SK-N-SH treated with all-trans-retinoic acid at 6 μM for 48 hours (cell line): ENCODE measurements at regions not wholly inside any gene's neighbourhood (a gene's known extent, or its start where the extent isn't known, plus 50 kb on each side); places are given as distances from the start of the nearest gene placed in this dataset.

ENCODE experiments used
- ATAC-seq: fragments of 200-7000 bp; cut with Tn5 transposase; 3 replicates; pipeline ENCODE4 v1.9.1; 2020; ENCODE audit warnings: mild to moderate bottlenecking, moderate library complexity
- ARNTL ChIP-seq: fragments of 450-650 bp; formaldehyde crosslinking; IDR thresholded peaks from 2 replicates; pipeline ENCODE4 v1.5.0; 2020; ENCODE audit warnings: low read depth, mild to moderate bottlenecking, moderate library complexity, borderline replicate concordance
- CREB5 ChIP-seq: fragments of 250-450 bp; sonication (Bioruptor Pico); IDR thresholded peaks from 2 replicates; pipeline ENCODE4 v1.5.1; 2020; ENCODE audit warnings: low read depth, mild to moderate bottlenecking, moderate library complexity
- CSDC2 ChIP-seq: fragments of 250-450 bp; sonication (Bioruptor Pico); IDR thresholded peaks from 2 replicates; pipeline ENCODE4 v1.5.0; 2020; ENCODE audit warnings: mild to moderate bottlenecking, moderate library complexity
- ESRRG ChIP-seq: fragments of 250-450 bp; sonication (Bioruptor Pico); IDR thresholded peaks from 2 replicates; pipeline ENCODE4 v1.6.1; 2021; ENCODE audit warnings: mild to moderate bottlenecking
- GLIS3 ChIP-seq: fragments of 250-450 bp; sonication (Bioruptor Pico); IDR thresholded peaks from 2 replicates; pipeline ENCODE4 v1.5.0; 2020; ENCODE audit warnings: mild to moderate bottlenecking, moderate library complexity
- ISL1 ChIP-seq: fragments of 250-450 bp; sonication (Bioruptor Pico); IDR thresholded peaks from 2 replicates; pipeline ENCODE4 v2.1.2; 2022; ENCODE audit warnings: mild to moderate bottlenecking, moderate library complexity
- OSR1 ChIP-seq: fragments of 250-450 bp; sonication (Bioruptor Pico); IDR thresholded peaks from 2 replicates; pipeline ENCODE4 v1.8.0; 2022; ENCODE audit warnings: moderate library complexity, mild to moderate bottlenecking, inconsistent platforms
- PATZ1 ChIP-seq: fragments of 250-450 bp; sonication (Bioruptor Pico); IDR thresholded peaks from 2 replicates; pipeline ENCODE4 v1.8.0; 2020; ENCODE audit warnings: mild to moderate bottlenecking, moderate library complexity, borderline replicate concordance
- POU6F1 ChIP-seq: fragments of 250-450 bp; sonication (Bioruptor Pico); IDR thresholded peaks from 2 replicates; pipeline ENCODE4 v1.8.0; 2021; ENCODE audit warnings: low read depth, mild to moderate bottlenecking, moderate library complexity, borderline replicate concordance
- PPARA ChIP-seq: fragments of 250-450 bp; sonication (Bioruptor Pico); IDR thresholded peaks from 2 replicates; pipeline ENCODE4 v1.5.0; 2020; ENCODE audit warnings: mild to moderate bottlenecking, borderline replicate concordance
- RARB ChIP-seq: fragments of 250-450 bp; sonication (Bioruptor Pico); IDR thresholded peaks from 2 replicates; pipeline ENCODE4 v1.8.0; 2021; ENCODE audit warnings: mild to moderate bottlenecking, moderate library complexity
- SNAI2 ChIP-seq: fragments of 250-450 bp; sonication (Bioruptor Pico); IDR thresholded peaks from 2 replicates; pipeline ENCODE4 v1.5.0; 2020; ENCODE audit warnings: mild to moderate bottlenecking, moderate library complexity
- TCF4 ChIP-seq: fragments of 250-450 bp; sonication (Bioruptor Pico); IDR thresholded peaks from 2 replicates; pipeline ENCODE4 v1.8.0; 2021; ENCODE audit warnings: mild to moderate bottlenecking, moderate library complexity, borderline replicate concordance
- TOX ChIP-seq: fragments of 250-450 bp; sonication (Bioruptor Pico); IDR thresholded peaks from 2 replicates; pipeline ENCODE4 v1.8.0; 2021; ENCODE audit warnings: mild to moderate bottlenecking, moderate library complexity, borderline replicate concordance
- TSHZ2 ChIP-seq: fragments of 250-450 bp; sonication (Bioruptor Pico); IDR thresholded peaks from 2 replicates; pipeline ENCODE4 v1.5.0; 2020; ENCODE audit warnings: mild to moderate bottlenecking, moderate library complexity
- ZC3H10 ChIP-seq: fragments of 250-450 bp; sonication (Bioruptor Pico); IDR thresholded peaks from 2 replicates; pipeline ENCODE4 v1.5.1; 2021; ENCODE audit warnings: mild to moderate bottlenecking, moderate library complexity
- ZFP3 ChIP-seq: fragments of 250-450 bp; sonication (Bioruptor Pico); IDR thresholded peaks from 2 replicates; pipeline ENCODE4 v1.5.0; 2020; ENCODE audit warnings: mild to moderate bottlenecking, moderate library complexity
- ZNF565 ChIP-seq: fragments of 450-650 bp; formaldehyde crosslinking; conservative IDR thresholded peaks from 2 replicates; pipeline ENCODE4 v1.5.0; 2020; ENCODE audit warnings: low read depth, mild to moderate bottlenecking, moderate library complexity
- ZNF70 ChIP-seq: fragments of 450-650 bp; formaldehyde crosslinking; IDR thresholded peaks from 2 replicates; pipeline ENCODE4 v1.5.0; 2020; ENCODE audit warnings: mild to moderate bottlenecking, moderate library complexity
- ZNF8 ChIP-seq: fragments of 450-650 bp; formaldehyde crosslinking; IDR thresholded peaks from 2 replicates; pipeline ENCODE4 v1.5.0; 2020; ENCODE audit warnings: mild to moderate bottlenecking, moderate library complexity

- no peak for TF ChIP-seq PATZ1 (CRISPR knock-in tag)
- TF ChIP-seq ZNF565 (CRISPR knock-in tag), result no peak
- TF ChIP-seq TOX, result no peak
- TF ChIP-seq PPARA, result no peak
Measured at GRCh38 chr9:28899267-28899666, 1326.0 kb upstream of the C9orf72 start (continued).

- TF ChIP-seq ZC3H10 (CRISPR knock-in tag) (no peak), PATZ1 (CRISPR knock-in tag) (no peak), ISL1 (CRISPR knock-in tag) (no peak), CREB5 (CRISPR knock-in tag) (no peak), PPARA (no peak), ESRRG (CRISPR knock-in tag) (no peak), ZNF70 (CRISPR knock-in tag) (no peak), TCF4 (CRISPR knock-in tag) (no peak), TOX (no peak), TSHZ2 (CRISPR knock-in tag) (no peak), CSDC2 (no peak)
- no peak for ATAC-seq
Measured at GRCh38 chr9:28899926-28900325, 1326.6 kb upstream of the C9orf72 start.

GRCh38 chr9:28900406-28900805 is 1327.1 kb upstream of the C9orf72 start:
- ATAC-seq, result no peak
- TF ChIP-seq CREB5 (CRISPR knock-in tag) (no peak), ESRRG (CRISPR knock-in tag) (no peak), RARB (CRISPR knock-in tag) (no peak), ZNF70 (CRISPR knock-in tag) (no peak), ZFP3 (CRISPR knock-in tag) (no peak), ARNTL (no peak), CSDC2 (no peak), OSR1 (no peak), SNAI2 (CRISPR knock-in tag) (no peak), GLIS3 (CRISPR knock-in tag) (no peak), PPARA (no peak), TSHZ2 (CRISPR knock-in tag) (no peak), POU6F1 (CRISPR knock-in tag) (no peak), ZNF8 (CRISPR knock-in tag) (no peak)
